Epithelial cell of prostate (primary cell): ENCODE measurements at regions not wholly inside any gene's neighbourhood (a gene's known extent, or its start where the extent isn't known, plus 50 kb on each side); places are given as distances from the start of the nearest gene placed in this dataset.
"Not testable (repeated sequence)": the region's sequence is repeated elsewhere in the genome, so short reads cannot be mapped to it uniquely, and the experiment has no call there.

Experiments used
- DNase-seq: peaks from one replicate; pipeline ENCODE4 v3.0.0-alpha.2; 2011; ENCODE audit warnings: low read depth, low spot score
- H3K27ac ChIP-seq: fragments of 450-650 bp; 2 replicates; pipeline ENCODE4 v1.5.1; 2017; ENCODE audit warnings: mild to moderate bottlenecking

DNA sequence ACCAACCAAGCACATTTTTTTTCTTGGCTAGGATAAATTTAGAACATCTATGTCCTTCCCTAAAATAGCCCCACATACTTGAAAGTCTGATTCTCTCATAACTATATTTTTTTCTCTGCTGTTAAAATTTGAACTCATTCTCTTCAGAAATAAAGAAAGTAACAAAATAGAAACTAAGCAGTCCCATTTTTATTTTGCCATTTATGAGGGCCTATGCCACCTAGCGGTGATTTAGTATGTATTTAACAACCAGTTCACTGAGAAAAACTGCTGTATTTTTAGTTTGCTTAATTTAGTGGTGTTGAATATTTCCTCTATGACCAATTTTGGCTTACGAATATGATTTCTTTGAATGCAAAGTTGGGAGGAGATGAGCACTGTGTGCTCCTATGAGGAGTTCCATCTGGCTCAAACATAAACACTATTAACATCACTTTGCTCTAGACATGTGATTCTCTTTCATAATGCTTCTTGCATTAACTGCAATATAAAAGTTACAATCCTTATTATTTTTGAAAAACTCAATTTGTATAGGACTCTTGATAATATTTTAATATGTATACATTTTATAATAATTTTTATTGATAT, 116.6 kb downstream of the SYT15B start:
- not testable (repeated sequence) for DNase-seq, H3K27ac ChIP-seq

DNA sequence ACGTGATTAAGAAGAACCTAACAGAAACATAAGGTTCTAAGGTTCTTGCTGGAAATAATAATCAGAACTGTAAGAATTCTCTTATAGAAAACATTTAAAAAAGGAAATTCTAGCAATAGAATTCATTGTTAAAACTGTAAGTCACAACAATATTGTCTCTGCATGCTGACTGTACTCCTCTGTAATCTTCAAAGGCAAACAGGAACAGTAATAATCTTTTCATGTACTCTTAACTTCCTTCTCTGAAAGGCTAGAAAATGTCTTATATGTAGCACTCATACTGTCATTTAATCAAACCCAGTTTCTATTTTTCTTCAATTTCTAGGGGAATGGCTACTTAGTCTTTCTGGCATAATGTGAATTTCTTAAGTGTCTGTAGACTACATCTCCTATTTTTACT, 103.5 kb upstream of the AGAP9 start:
- not testable (repeated sequence) for H3K27ac ChIP-seq, DNase-seq

GRCh38 chr10:47622719-47623118, 99.3 kb upstream of the AGAP9 start:
- DNase-seq, H3K27ac ChIP-seq: not testable (repeated sequence)

DNA sequence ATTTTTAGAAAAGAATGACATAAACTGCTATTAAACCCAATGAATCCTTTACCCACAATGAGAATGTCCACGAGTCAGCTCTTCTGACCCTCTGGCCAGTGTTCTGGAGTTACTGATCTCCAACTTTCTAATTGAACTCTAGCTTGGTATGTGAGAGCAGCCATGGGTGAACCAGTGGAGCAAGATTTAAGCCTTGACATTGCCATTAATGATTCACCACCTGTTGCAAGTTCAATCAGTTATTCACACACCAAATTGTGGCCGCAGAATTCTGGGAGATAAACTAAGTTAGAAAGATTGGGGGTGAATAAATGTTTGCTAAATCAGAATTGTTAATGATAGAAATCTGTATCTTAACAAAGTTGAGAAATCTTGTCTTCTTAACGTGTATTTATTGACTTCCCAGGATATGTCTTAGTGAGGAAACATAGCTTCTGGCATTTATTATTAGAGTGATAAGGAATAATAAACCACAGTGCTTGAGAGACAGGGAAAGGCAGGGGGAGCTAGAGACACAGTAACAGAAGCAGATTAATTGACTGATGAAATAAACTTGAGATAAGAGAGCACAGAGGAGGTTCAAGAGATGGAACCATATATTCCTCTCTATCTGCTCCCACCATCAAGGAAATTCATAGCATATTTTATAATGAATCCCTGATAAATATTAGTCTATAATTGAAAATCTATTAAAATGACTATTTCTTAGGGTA, 96.0 kb upstream of the AGAP9 start:
- not testable (repeated sequence) for DNase-seq, H3K27ac ChIP-seq

GRCh38 chr10:47609311-47609710, 85.9 kb upstream of the AGAP9 start:
- H3K27ac ChIP-seq, DNase-seq: not testable (repeated sequence)

DNA sequence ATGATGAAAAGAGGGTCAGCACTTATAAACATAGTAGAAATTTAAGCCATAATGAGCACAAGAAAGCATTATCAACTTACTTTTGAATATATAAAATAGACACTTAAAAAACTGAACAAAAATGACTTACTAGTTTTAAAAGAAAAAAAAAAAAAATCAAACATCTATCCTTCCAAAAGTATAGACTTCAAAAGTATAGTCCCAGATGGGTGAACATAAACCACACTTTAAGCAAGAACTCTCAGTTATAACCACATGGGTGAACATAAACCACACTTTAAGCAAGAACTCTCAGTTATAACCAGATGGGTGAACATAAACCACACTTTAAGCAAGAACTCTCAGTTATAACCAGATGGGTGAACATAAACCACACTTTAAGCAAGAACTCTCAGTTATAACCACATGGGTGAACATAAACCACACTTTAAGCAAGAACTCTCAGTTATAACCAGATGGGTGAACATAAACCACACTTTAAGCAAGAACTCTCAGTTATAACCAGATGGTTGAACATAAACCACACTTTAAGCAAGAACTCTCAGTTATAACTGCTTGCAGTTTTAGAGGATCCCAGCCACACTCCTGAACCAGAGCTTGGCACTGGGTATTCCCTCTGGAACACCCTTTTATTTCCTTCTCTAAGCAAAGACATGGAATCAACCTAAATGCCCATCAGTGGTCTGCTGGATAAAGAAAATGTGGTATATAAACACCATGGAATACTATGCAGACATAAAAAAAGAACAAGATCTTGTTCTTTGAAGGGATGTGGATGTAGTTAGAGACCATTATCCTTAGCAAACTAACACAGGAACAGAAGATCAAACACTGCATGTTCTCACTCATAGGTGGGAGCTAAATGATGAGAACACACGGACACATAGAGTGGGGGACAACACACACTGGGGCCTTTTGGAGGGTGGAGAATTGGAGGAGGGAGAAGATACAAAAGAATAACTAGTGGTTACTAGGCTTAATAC, 82.6 kb upstream of the AGAP9 start:
- H3K27ac ChIP-seq, DNase-seq: not testable (repeated sequence)

DNA sequence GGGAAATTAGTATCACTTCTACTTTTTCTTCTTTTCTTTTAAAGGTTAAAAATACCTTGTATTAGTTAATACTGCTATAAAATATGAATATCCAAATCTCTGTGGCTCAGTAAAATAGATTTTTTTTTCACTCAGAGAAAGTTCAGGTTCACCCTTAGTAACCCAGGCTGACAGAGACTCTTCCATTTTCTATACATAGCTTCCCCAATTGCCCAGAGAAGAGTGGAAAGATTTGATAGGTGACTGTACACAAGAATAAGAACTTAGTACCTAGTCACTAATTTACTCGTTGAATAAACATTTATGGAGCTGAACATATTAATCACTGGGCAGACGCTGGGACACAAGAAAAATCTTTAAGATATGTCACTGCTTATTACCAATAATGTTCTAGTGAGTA, 77.2 kb upstream of the AGAP9 start:
- not testable (repeated sequence) for H3K27ac ChIP-seq, DNase-seq

GRCh38 chr10:47600127-47600526, 76.7 kb upstream of the AGAP9 start:
- DNase-seq, H3K27ac ChIP-seq: not testable (repeated sequence)

DNA sequence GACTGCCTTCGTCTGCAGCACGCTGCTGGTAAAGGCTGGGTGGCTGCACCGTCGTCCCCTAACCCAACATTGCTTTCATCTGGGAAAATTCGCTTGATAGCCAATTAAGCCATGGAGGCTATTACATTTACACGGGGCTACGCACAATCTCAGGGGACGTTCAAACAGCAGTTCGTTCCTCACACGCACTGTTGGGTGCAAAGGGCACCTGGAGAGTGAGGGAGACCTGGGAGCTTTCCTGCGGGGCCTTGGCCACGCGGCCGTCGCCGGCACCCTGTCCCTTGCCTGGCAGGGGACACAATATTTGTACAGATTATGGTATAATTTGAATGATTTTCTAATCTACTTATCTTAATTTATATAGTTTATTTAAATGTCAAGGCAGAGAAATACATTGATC, 76.2 kb upstream of the AGAP9 start:
- DNase-seq, result not testable (repeated sequence)

GRCh38 chr10:47593805-47594204, 70.4 kb upstream of the AGAP9 start:
- not testable (repeated sequence) for DNase-seq, H3K27ac ChIP-seq

More for the DNA sequence above, 76.2 kb upstream of the AGAP9 start:
- not testable (repeated sequence) for H3K27ac ChIP-seq

GRCh38 chr10:47593129-47593528, 69.7 kb upstream of the AGAP9 start:
- not testable (repeated sequence) for H3K27ac ChIP-seq, DNase-seq

GRCh38 chr10:47590956-47591355, 67.5 kb upstream of the AGAP9 start:
- not testable (repeated sequence) for DNase-seq, H3K27ac ChIP-seq

DNA sequence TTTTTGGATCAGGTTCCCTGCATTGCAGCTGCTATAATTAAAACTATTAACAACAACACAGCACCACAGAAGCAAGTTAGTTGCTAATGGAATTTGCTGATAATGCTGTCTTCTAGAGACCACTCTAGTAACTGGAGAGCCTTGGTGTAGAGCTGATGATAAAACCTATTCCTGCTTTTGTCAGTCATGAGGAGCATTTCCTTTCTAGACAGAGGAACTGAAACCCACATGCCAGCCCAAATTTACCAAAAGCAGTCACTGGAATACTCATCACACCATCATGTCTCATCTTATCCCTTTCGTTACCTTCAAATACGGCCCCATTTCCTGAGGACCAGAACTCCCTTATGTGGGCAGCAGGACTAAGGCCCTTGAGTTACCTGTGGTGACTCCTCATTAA, 67.1 kb upstream of the AGAP9 start:
- not testable (repeated sequence) for DNase-seq, H3K27ac ChIP-seq

DNA sequence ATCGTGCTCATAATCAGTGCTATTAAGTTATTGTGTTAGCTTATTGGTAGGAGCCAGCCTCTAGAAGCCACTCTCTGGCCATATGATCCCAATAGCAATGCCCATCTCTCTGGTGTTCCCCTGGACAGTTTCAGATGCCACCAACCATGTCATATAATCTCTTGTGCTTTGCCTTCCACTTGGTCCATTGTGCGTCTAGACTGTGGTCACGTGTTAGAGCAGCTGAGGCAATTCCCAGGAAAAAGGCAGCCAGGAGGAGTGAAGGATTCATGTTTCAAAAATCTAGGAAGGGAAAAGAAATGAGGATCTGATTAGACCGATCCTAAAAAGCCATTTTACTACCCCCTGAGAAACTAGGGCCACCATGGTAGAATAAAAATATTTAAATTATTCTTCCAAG, 58.6 kb upstream of the AGAP9 start:
- not testable (repeated sequence) for DNase-seq, H3K27ac ChIP-seq

DNA sequence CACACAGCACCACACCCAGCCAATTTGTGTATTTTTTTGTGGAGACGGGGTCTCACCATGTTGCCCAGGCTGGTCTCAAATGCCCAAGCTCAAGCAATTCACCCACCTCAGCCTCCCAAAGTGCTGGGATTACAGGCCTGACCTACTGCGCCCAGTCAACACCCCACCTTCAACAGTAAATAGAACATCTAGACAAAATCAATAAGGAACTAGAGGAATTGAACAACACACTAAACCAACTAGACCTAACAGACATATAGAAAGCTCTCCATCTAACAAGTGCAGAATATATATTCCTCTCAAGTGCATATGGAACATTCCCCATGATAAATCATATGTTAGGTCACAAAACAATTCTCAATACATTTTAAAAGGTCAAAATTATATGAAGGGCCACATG, 56.6 kb upstream of the AGAP9 start:
- not testable (repeated sequence) for DNase-seq, H3K27ac ChIP-seq

- not testable (repeated sequence) for DNase-seq, H3K27ac ChIP-seq
Observed at GRCh38 chr10:47578547-47578946, 55.1 kb upstream of the AGAP9 start.
